GM23338 (cell line): ENCODE measurements at regions not wholly inside any gene's neighbourhood (a gene's known extent, or its start where the extent isn't known, plus 50 kb on each side); places are given as distances from the start of the nearest gene placed in this dataset.

ENCODE experiments used
- ATAC-seq: fragments of 200-7000 bp; cut with Tn5 transposase; 3 replicates; pipeline ENCODE4 v1.9.1; 2020
- DNase-seq: peaks from one replicate; pipeline ENCODE4 v3.0.0-alpha.2; 2015; ENCODE audit warnings: low spot score
- H2AFZ ChIP-seq: fragments of 200-600 bp; sonication (generic); 2 replicates; pipeline ENCODE4 v1.8.0; 2016; ENCODE audit warnings: antibody characterized with exemption, mild to moderate bottlenecking, moderate library complexity
- H3F3A ChIP-seq: fragments of 200-600 bp; sonication (generic); replicated peaks from 2 replicates; pipeline ENCODE4 v1.8.0; 2017; ENCODE audit warnings: antibody characterized with exemption, mixed run types, low read depth
- H3K27ac ChIP-seq: fragments of 200-600 bp; sonication (generic); 2 replicates; pipeline ENCODE4 v1.6.1; 2016; ENCODE audit warnings: low read depth
- H3K27me3 ChIP-seq: fragments of 200-600 bp; sonication (generic); 2 replicates; pipeline ENCODE4 v1.8.0; 2016; ENCODE audit warnings: mild to moderate bottlenecking, mixed run types, moderate library complexity; ENCODE audit not compliant: insufficient read depth
- H3K36me3 ChIP-seq: fragments of 200-600 bp; sonication (generic); 2 replicates; pipeline ENCODE4 v1.8.0; 2016; ENCODE audit warnings: mild to moderate bottlenecking; ENCODE audit not compliant: insufficient read depth
- H3K4me1 ChIP-seq: fragments of 200-600 bp; sonication (generic); 2 replicates; pipeline ENCODE4 v1.8.0; 2016; ENCODE audit warnings: mild to moderate bottlenecking, moderate library complexity; ENCODE audit not compliant: insufficient read depth
- H3K4me2 ChIP-seq: fragments of 200-600 bp; sonication (generic); 2 replicates; pipeline ENCODE4 v1.7.1; 2017; ENCODE audit warnings: mixed run types
- H3K4me3 ChIP-seq: fragments of 200-600 bp; sonication (generic); 2 replicates; pipeline ENCODE4 v1.6.1; 2016; ENCODE audit warnings: mixed run types
- H3K79me2 ChIP-seq: fragments of 200-600 bp; sonication (generic); replicated peaks from 2 replicates; pipeline ENCODE4 v1.8.0; 2017; ENCODE audit warnings: mild to moderate bottlenecking; ENCODE audit not compliant: insufficient read depth
- H3K9me2 ChIP-seq: fragments of 200-600 bp; sonication (generic); 2 replicates; pipeline ENCODE4 v1.8.0; 2017; ENCODE audit not compliant: insufficient read depth
- H4K20me1 ChIP-seq: fragments of 200-600 bp; sonication (generic); replicated peaks from 2 replicates; pipeline ENCODE4 v1.8.0; 2017; ENCODE audit warnings: mild to moderate bottlenecking; ENCODE audit not compliant: insufficient read depth
- H3K27ac Mint-ChIP-seq: 2 replicates; pipeline ENCODE4 v1.8.0; 2020; ENCODE audit warnings: inconsistent platforms, mild to moderate bottlenecking, moderate library complexity, mixed read lengths
- H3K27me3 Mint-ChIP-seq: 3 replicates; pipeline ENCODE4 v1.8.0; 2022; ENCODE audit warnings: low read depth, mild to moderate bottlenecking, moderate library complexity, mixed read lengths, inconsistent platforms; ENCODE audit not compliant: insufficient read depth, poor library complexity
- H3K36me3 Mint-ChIP-seq: 3 replicates; pipeline ENCODE4 v1.8.0; 2021; ENCODE audit warnings: low read depth, mild to moderate bottlenecking, inconsistent platforms, moderate library complexity, mixed read lengths
- H3K4me1 Mint-ChIP-seq: 3 replicates; pipeline ENCODE4 v1.8.0; 2020; ENCODE audit warnings: mild to moderate bottlenecking, inconsistent platforms, mixed read lengths
- H3K4me3 Mint-ChIP-seq: 3 replicates; pipeline ENCODE4 v1.8.0; 2021; ENCODE audit warnings: moderate library complexity, mild to moderate bottlenecking, inconsistent platforms, mixed read lengths
- H3K9me3 Mint-ChIP-seq: 3 replicates; pipeline ENCODE4 v1.8.0; 2020; ENCODE audit warnings: moderate library complexity, mild to moderate bottlenecking, inconsistent platforms, mixed read lengths
- CREB1 ChIP-seq: fragments of 250-450 bp; sonication (Bioruptor Pico); IDR thresholded peaks from 2 replicates; pipeline ENCODE4 v1.5.0; 2020; ENCODE audit warnings: low read depth, mild to moderate bottlenecking, moderate library complexity
- EZH2 ChIP-seq: fragments of 200-600 bp; sonication (generic); IDR thresholded peaks from one replicate; pipeline ENCODE4 v1.8.0; 2017; ENCODE audit warnings: antibody characterized with exemption, mild to moderate bottlenecking, low read depth; ENCODE audit not compliant: unreplicated experiment
- EZH2phosphoT487 ChIP-seq: fragments of 200-600 bp; sonication (generic); IDR thresholded peaks from one replicate; pipeline ENCODE4 v1.8.1; 2018; ENCODE audit warnings: antibody characterized with exemption; ENCODE audit not compliant: unreplicated experiment
- JUNB ChIP-seq: IDR thresholded peaks from one replicate; pipeline ENCODE4 v1.6.1; 2016; ENCODE audit warnings: antibody characterized with exemption; ENCODE audit not compliant: unreplicated experiment
- NANOG ChIP-seq: IDR thresholded peaks from 2 replicates; pipeline ENCODE4 v1.6.1; 2016; ENCODE audit warnings: antibody characterized with exemption, borderline replicate concordance
- POLR2AphosphoS5 ChIP-seq: IDR thresholded peaks from 2 replicates; pipeline ENCODE4 v1.6.1; 2016; ENCODE audit warnings: antibody characterized with exemption, low read depth
- STAT1 ChIP-seq: IDR thresholded peaks from one replicate; pipeline ENCODE4 v1.6.1; 2016; ENCODE audit warnings: antibody characterized with exemption; ENCODE audit not compliant: unreplicated experiment
- ZNF114 ChIP-seq: fragments of 250-450 bp; sonication (Bioruptor Pico); IDR thresholded peaks from 2 replicates; pipeline ENCODE4 v1.5.0; 2020; ENCODE audit warnings: mild to moderate bottlenecking, moderate library complexity
- ZNF331 ChIP-seq: fragments of 250-450 bp; sonication (Bioruptor Pico); IDR thresholded peaks from 2 replicates; pipeline ENCODE4 v1.5.0; 2020; ENCODE audit warnings: low read depth, mild to moderate bottlenecking, moderate library complexity
- TF ChIP-seq, protein P1 (sequence below): IDR thresholded peaks from one replicate; pipeline ENCODE4 v1.6.1; 2018; ENCODE audit warnings: antibody characterized with exemption; ENCODE audit not compliant: unreplicated experiment
- TF ChIP-seq, protein P2 (sequence below): IDR thresholded peaks from 2 replicates; pipeline ENCODE4 v1.6.1; 2016; ENCODE audit warnings: antibody characterized with exemption
- TF ChIP-seq, protein P3 (sequence below): fragments of 250-450 bp; sonication (Bioruptor Pico); IDR thresholded peaks from 2 replicates; pipeline ENCODE4 v1.5.0; 2020; ENCODE audit warnings: mild to moderate bottlenecking, moderate library complexity
- TF ChIP-seq, protein P4 (sequence below), 2 experiments: fragments of 200-600 bp in 1 of 2; sonication (generic) in 1 of 2; conservative IDR thresholded peaks; 2 replicates each; pipeline versions ENCODE4 v1.5.1 to v1.6.1; 2016 to 2017; ENCODE audit warnings: antibody characterized with exemption in 2 of 2, low read depth in 2 of 2, mild to moderate bottlenecking in 2 of 2, moderate library complexity in 1 of 2

DNA sequence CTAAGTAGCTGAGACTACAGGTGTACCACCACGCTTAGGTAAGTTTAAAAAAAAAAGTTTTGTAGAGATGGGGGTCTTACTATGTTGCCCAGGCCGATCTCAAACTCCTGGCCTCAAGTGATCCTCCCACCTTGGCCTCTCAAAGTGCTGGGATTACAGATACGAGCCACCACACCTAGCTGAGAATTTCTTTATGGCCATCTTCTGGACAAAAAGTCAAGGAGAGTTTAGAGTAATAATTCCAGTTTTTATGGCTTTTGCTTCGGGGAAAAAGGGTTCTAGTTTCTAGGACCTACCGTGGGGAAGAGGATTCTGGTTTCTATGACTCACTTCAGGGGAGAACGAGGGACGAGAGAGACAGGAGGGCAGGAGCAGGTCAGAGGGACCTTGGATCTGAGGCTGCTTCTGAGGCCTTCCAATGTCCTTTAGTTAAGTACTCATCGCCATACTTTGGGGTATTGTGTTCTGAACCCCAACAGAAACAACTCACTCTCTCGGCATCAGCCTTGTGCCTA is 69.3 kb upstream of the IER3 start:
- H3K36me3 Mint-ChIP-seq = no peaks in the 10 kb centered on the region
- Histone ChIP-seq H3K79me2 (no peaks in the 10 kb centered on the region), H3K4me1 (peaks cover 18% of the 10 kb centered on the region), H4K20me1 (no peaks in the 10 kb centered on the region), H3F3A (no peaks in the 10 kb centered on the region), H3K9me2 (no peaks in the 10 kb centered on the region; the same call in 1 of the 2 replicates), H3K4me2 (no peak overlapping the region), H3K4me3 (no peak overlapping the region), H3K27ac (no peak overlapping the region), H2AFZ (no peak overlapping the region), H3K36me3 (no peaks in the 10 kb centered on the region; the same call in 1 of the 2 replicates), H3K27me3 (no peaks in the 10 kb centered on the region)
- TF ChIP-seq, protein P1, sequence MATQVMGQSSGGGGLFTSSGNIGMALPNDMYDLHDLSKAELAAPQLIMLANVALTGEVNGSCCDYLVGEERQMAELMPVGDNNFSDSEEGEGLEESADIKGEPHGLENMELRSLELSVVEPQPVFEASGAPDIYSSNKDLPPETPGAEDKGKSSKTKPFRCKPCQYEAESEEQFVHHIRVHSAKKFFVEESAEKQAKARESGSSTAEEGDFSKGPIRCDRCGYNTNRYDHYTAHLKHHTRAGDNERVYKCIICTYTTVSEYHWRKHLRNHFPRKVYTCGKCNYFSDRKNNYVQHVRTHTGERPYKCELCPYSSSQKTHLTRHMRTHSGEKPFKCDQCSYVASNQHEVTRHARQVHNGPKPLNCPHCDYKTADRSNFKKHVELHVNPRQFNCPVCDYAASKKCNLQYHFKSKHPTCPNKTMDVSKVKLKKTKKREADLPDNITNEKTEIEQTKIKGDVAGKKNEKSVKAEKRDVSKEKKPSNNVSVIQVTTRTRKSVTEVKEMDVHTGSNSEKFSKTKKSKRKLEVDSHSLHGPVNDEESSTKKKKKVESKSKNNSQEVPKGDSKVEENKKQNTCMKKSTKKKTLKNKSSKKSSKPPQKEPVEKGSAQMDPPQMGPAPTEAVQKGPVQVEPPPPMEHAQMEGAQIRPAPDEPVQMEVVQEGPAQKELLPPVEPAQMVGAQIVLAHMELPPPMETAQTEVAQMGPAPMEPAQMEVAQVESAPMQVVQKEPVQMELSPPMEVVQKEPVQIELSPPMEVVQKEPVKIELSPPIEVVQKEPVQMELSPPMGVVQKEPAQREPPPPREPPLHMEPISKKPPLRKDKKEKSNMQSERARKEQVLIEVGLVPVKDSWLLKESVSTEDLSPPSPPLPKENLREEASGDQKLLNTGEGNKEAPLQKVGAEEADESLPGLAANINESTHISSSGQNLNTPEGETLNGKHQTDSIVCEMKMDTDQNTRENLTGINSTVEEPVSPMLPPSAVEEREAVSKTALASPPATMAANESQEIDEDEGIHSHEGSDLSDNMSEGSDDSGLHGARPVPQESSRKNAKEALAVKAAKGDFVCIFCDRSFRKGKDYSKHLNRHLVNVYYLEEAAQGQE = no peak
- TF ChIP-seq ZNF331 (CRISPR knock-in tag) (no peak), JUNB (no peak), EZH2 (no peak), NANOG (no peak), CREB1 (no peak), ZNF114 (no peak), POLR2AphosphoS5 (no peak), EZH2phosphoT487 (no peak), STAT1 (no peak)
- TF ChIP-seq, protein P2, sequence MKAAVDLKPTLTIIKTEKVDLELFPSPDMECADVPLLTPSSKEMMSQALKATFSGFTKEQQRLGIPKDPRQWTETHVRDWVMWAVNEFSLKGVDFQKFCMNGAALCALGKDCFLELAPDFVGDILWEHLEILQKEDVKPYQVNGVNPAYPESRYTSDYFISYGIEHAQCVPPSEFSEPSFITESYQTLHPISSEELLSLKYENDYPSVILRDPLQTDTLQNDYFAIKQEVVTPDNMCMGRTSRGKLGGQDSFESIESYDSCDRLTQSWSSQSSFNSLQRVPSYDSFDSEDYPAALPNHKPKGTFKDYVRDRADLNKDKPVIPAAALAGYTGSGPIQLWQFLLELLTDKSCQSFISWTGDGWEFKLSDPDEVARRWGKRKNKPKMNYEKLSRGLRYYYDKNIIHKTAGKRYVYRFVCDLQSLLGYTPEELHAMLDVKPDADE = no peak
- TF ChIP-seq, protein P3, sequence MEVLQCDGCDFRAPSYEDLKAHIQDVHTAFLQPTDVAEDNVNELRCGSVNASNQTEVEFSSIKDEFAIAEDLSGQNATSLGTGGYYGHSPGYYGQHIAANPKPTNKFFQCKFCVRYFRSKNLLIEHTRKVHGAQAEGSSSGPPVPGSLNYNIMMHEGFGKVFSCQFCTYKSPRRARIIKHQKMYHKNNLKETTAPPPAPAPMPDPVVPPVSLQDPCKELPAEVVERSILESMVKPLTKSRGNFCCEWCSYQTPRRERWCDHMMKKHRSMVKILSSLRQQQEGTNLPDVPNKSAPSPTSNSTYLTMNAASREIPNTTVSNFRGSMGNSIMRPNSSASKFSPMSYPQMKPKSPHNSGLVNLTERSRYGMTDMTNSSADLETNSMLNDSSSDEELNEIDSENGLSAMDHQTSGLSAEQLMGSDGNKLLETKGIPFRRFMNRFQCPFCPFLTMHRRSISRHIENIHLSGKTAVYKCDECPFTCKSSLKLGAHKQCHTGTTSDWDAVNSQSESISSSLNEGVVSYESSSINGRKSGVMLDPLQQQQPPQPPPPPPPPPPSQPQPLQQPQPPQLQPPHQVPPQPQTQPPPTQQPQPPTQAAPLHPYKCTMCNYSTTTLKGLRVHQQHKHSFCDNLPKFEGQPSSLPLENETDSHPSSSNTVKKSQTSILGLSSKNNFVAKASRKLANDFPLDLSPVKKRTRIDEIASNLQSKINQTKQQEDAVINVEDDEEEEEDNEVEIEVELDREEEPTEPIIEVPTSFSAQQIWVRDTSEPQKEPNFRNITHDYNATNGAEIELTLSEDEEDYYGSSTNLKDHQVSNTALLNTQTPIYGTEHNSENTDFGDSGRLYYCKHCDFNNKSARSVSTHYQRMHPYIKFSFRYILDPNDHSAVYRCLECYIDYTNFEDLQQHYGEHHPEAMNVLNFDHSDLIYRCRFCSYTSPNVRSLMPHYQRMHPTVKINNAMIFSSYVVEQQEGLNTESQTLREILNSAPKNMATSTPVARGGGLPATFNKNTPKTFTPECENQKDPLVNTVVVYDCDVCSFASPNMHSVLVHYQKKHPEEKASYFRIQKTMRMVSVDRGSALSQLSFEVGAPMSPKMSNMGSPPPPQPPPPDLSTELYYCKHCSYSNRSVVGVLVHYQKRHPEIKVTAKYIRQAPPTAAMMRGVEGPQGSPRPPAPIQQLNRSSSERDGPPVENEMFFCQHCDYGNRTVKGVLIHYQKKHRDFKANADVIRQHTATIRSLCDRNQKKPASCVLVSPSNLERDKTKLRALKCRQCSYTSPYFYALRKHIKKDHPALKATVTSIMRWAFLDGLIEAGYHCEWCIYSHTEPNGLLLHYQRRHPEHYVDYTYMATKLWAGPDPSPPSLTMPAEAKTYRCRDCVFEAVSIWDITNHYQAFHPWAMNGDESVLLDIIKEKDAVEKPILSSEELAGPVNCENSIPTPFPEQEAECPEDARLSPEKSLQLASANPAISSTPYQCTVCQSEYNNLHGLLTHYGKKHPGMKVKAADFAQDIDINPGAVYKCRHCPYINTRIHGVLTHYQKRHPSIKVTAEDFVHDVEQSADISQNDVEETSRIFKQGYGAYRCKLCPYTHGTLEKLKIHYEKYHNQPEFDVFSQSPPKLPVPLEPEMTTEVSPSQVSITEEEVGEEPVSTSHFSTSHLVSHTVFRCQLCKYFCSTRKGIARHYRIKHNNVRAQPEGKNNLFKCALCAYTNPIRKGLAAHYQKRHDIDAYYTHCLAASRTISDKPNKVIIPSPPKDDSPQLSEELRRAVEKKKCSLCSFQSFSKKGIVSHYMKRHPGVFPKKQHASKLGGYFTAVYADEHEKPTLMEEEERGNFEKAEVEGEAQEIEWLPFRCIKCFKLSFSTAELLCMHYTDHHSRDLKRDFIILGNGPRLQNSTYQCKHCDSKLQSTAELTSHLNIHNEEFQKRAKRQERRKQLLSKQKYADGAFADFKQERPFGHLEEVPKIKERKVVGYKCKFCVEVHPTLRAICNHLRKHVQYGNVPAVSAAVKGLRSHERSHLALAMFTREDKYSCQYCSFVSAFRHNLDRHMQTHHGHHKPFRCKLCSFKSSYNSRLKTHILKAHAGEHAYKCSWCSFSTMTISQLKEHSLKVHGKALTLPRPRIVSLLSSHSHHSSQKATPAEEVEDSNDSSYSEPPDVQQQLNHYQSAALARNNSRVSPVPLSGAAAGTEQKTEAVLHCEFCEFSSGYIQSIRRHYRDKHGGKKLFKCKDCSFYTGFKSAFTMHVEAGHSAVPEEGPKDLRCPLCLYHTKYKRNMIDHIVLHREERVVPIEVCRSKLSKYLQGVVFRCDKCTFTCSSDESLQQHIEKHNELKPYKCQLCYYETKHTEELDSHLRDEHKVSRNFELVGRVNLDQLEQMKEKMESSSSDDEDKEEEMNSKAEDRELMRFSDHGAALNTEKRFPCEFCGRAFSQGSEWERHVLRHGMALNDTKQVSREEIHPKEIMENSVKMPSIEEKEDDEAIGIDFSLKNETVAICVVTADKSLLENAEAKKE (CRISPR knock-in tag) = no peak
- TF ChIP-seq, protein P4, sequence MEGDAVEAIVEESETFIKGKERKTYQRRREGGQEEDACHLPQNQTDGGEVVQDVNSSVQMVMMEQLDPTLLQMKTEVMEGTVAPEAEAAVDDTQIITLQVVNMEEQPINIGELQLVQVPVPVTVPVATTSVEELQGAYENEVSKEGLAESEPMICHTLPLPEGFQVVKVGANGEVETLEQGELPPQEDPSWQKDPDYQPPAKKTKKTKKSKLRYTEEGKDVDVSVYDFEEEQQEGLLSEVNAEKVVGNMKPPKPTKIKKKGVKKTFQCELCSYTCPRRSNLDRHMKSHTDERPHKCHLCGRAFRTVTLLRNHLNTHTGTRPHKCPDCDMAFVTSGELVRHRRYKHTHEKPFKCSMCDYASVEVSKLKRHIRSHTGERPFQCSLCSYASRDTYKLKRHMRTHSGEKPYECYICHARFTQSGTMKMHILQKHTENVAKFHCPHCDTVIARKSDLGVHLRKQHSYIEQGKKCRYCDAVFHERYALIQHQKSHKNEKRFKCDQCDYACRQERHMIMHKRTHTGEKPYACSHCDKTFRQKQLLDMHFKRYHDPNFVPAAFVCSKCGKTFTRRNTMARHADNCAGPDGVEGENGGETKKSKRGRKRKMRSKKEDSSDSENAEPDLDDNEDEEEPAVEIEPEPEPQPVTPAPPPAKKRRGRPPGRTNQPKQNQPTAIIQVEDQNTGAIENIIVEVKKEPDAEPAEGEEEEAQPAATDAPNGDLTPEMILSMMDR (conservative IDR thresholded peaks at IDR 0.05; ENCODE audit: low read depth in 2 of 2) = no peak
- peaks cover 15% of the 10 kb centered on the region for H3K27me3 Mint-ChIP-seq
- DNase-seq = no peak
- no peak for ATAC-seq
- no peak overlapping the region for H3K27ac Mint-ChIP-seq
- peaks cover 21% of the 10 kb centered on the region for H3K4me1 Mint-ChIP-seq
- H3K4me3 Mint-ChIP-seq = no peak overlapping the region
- H3K9me3 Mint-ChIP-seq = no peaks in the 10 kb centered on the region
